Astrocyte (in vitro differentiated cells and primary cell): ENCODE measurements at regions not wholly inside any gene's neighbourhood (a gene's known extent, or its start where the extent isn't known, plus 50 kb on each side); places are given as distances from the start of the nearest gene placed in this dataset.

Source experiments
- EZH2 ChIP-seq: IDR thresholded peaks from 2 replicates; pipeline ENCODE4 v1.6.1; 2012; ENCODE audit warnings: mild to moderate bottlenecking, low read length, inconsistent platforms; ENCODE audit not compliant: insufficient read depth
- TF ChIP-seq, protein P1 (sequence below): IDR thresholded peaks from 2 replicates; pipeline ENCODE4 v1.5.1; 2011; ENCODE audit warnings: low read depth, mild to moderate bottlenecking, inconsistent platforms, low read length, moderate library complexity; ENCODE audit not compliant: insufficient read depth

DNA sequence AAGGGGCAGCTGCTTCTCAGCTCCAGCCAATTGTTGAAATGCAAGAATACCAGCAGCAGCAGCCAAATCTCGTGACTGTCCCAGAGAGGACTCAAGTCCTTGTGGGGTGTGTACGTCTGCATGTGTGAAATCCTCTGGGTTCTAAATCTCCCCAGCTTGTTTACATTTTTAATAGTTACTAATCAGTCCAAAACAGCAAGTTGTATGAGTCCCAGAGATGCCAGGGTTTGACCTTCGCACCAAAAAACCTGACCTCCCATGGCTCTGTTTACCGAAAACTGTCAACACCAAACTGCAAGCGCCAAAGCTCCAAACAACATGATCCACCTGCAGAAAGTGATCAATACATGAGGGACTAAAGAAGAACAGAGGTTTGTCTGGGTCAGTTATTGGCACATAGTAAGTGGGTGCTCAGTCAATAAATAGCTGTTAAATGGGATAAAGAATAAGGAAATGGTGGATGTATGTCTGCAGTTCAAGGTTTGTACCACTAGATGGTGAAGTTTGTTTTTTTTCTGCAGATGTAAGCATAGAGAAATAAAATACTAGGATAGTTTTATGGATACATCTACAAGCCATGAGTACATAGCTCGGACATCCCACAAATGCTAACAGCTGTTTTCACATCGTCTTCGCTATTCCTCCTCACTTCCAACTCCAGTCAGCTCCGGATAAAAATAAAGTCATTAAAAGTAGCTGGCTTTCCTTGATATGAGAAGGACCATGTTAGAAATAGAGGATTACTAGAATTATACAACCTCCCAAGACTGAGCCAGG, 85.3 kb upstream of the ADRB2 start:
- TF ChIP-seq, protein P1, sequence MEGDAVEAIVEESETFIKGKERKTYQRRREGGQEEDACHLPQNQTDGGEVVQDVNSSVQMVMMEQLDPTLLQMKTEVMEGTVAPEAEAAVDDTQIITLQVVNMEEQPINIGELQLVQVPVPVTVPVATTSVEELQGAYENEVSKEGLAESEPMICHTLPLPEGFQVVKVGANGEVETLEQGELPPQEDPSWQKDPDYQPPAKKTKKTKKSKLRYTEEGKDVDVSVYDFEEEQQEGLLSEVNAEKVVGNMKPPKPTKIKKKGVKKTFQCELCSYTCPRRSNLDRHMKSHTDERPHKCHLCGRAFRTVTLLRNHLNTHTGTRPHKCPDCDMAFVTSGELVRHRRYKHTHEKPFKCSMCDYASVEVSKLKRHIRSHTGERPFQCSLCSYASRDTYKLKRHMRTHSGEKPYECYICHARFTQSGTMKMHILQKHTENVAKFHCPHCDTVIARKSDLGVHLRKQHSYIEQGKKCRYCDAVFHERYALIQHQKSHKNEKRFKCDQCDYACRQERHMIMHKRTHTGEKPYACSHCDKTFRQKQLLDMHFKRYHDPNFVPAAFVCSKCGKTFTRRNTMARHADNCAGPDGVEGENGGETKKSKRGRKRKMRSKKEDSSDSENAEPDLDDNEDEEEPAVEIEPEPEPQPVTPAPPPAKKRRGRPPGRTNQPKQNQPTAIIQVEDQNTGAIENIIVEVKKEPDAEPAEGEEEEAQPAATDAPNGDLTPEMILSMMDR: peak; percentile 84
- TF ChIP-seq EZH2: no peak
